Coronary artery (tissue), 2 donors: ENCODE measurements at regions not wholly inside any gene's neighbourhood (a gene's known extent, or its start where the extent isn't known, plus 50 kb on each side); places are given as distances from the start of the nearest gene placed in this dataset.

Experiments
- DNase-seq: peaks from one replicate; pipeline ENCODE4 v3.0.0-alpha.2; 2017; ENCODE audit warnings: low spot score
- H3K27ac ChIP-seq, 2 donors: fragments of 200-600 bp; sonication (generic); one replicate each; pipeline ENCODE4 v1.5.1; 2016 to 2019
- H3K4me3 ChIP-seq: fragments of 200-600 bp; sonication (generic); 2 replicates; pipeline ENCODE4 v1.5.1; 2016; ENCODE audit warnings: mild to moderate bottlenecking, moderate library complexity
- TF ChIP-seq, protein P1 (sequence below): fragments of 200-600 bp; sonication (generic); IDR thresholded peaks from one replicate; pipeline ENCODE4 v1.5.1; 2019; ENCODE audit warnings: antibody characterized with exemption

DNA sequence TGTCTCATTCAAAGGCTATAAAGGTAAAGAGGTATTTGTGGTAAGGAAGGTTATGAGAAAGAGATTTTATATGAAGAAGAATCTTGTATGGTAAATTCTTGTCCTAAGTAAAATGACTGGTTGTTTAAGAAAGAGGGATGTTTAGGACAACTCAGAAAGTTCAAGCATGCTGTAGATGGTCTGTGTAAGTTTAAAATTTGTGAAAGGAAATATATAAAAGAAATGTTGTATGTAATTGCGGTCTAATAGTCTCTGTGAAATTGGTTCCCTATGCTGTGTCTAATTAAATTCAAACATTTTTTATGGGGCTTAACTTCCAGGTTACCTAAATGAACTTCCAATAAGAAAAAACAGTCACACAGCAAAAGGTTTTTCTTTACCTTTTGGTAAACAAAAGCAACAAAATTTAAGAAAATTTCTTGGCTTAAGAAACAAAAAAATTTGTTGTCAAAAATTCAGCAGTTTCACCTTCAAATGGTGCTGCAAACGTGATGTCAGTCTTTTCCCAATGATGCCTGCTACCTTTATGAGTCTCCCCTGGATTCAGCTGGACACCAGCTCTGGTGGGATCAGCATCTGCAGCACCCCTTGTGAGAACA is 83.0 kb upstream of the FCN1 start:
- Histone ChIP-seq H3K27ac (no peak overlapping the region), H3K4me3 (no peak overlapping the region)
- TF ChIP-seq, protein P1, sequence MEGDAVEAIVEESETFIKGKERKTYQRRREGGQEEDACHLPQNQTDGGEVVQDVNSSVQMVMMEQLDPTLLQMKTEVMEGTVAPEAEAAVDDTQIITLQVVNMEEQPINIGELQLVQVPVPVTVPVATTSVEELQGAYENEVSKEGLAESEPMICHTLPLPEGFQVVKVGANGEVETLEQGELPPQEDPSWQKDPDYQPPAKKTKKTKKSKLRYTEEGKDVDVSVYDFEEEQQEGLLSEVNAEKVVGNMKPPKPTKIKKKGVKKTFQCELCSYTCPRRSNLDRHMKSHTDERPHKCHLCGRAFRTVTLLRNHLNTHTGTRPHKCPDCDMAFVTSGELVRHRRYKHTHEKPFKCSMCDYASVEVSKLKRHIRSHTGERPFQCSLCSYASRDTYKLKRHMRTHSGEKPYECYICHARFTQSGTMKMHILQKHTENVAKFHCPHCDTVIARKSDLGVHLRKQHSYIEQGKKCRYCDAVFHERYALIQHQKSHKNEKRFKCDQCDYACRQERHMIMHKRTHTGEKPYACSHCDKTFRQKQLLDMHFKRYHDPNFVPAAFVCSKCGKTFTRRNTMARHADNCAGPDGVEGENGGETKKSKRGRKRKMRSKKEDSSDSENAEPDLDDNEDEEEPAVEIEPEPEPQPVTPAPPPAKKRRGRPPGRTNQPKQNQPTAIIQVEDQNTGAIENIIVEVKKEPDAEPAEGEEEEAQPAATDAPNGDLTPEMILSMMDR, result no peak
- no peak for DNase-seq

DNA sequence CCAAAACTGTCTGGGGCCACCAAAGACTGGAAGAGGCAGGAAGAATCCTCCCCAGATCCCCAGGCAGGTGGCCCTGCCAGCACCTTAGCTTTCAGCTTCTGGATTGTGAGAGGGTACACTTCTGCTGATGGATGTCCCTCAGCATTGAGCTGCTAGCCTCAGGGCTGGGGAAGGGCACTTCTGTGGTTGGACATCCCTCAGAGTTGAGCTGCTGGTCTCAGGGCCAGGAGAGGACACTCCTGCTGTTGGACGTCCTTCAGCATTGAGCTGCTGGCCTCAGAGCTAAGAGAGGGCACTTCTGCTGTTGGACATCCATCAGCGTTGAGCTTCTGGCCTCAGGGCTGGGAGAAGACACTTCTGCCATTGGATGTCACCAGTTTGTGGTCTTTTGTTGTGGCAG is 83.8 kb upstream of the FCN1 start:
- Histone ChIP-seq H3K27ac (no peak overlapping the region), H3K4me3 (no peak overlapping the region)
- TF ChIP-seq, protein P1, result no peak
- no peak for DNase-seq

DNA sequence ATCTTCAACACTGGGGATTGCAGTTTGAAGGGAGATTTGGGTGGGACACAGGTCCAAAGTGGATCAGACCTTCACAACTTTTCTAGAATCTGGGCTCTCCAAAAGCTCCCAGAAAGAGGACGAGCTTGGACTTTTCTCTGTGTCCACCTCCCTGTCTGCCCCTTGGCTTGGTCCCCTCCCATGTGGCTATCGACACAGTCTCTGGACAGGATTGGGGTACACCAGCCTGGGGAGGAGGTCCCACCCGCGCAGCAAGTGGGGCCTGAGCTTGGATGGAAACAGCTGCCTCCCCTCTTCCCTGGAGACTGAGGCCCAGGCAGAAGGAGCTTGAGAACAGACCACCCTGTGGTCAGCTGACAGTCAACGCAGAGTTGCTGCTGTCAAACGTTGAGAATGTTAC is 84.6 kb upstream of the FCN1 start:
- TF ChIP-seq, protein P1, result no peak
- no peak for DNase-seq
- Histone ChIP-seq H3K4me3 (no peak overlapping the region), H3K27ac (no peak overlapping the region)

DNA sequence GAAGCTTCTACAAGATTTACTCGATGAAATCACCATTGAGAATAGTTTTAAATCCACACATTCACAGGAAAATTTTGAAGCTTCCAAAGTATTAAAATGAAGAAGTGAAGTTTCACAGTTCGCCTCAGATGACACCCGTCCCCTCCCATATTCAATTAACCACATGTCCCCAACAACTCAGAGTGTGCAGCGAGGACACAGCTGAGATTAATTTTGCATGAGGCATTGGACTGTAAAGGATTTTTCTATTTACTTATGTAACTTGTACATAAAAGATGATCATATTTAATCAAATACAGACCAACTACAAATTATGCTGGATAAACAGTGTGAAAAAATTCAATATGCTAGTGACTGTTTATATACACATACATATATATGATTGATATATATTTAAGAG is 84.7 kb upstream of the OLFM1 start:
- TF ChIP-seq, protein P1, result no peak
- no peak overlapping the region for H3K27ac ChIP-seq
- DNase-seq, result no peak
- H3K4me3 ChIP-seq, result no peak overlapping the region

DNA sequence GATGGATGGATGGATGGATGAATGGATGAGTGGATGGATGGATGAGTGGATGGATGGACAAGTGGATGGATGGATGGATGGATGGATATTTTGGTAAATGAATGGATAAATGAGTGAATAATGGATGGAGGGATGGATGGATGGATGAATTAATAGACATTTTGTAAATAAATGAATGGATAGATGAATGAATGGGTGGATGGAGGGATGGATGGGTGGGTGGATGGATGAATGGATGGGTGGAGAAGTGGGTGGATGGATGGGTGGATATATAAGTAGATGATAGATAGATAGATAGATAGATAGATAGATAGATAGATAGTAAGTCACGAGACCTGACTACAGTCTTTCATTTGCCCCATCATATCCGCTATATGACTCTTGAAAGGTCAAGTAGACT is 82.7 kb upstream of the OLFM1 start:
- Histone ChIP-seq H3K27ac (no peak overlapping the region), H3K4me3 (no peak overlapping the region)
- DNase-seq, result no peak
- TF ChIP-seq, protein P1, result no peak

DNA sequence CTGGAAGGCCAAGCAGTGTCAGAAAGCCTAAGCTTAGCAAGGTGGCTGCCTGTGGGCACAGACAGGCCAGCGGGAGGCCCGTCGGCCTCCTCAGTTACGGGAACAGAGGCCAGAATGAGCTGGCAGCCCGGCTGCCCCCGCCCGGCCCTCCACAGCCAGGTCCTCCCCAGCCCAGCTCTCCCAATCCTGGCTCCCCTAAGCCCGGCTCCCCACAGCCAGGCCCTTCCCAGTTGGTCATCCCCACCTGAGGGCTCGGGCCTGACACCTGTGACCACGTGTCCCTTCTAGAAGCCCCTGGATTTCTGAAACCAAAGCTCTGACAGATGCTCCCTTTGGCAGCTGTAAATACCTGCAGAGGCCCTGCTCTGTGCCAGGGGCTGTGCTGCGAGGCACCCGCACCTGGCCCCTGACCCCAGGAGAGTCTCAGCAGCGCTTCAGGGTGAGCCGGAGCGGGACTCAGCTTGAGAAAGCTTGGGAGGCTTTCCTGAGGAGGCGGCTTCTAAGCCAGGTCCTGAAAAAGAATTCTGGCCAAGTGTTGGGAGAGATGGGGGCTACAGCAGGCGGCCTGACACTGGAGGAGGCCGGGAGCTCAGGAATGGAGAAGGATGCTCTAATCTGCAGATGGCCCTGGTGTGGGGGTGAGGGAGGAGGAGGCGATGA is 80.4 kb upstream of the OLFM1 start:
- TF ChIP-seq, protein P1, result no peak
- H3K4me3 ChIP-seq, result no peak overlapping the region
- DNase-seq, result no peak
- H3K27ac ChIP-seq, result no peak overlapping the region

DNA sequence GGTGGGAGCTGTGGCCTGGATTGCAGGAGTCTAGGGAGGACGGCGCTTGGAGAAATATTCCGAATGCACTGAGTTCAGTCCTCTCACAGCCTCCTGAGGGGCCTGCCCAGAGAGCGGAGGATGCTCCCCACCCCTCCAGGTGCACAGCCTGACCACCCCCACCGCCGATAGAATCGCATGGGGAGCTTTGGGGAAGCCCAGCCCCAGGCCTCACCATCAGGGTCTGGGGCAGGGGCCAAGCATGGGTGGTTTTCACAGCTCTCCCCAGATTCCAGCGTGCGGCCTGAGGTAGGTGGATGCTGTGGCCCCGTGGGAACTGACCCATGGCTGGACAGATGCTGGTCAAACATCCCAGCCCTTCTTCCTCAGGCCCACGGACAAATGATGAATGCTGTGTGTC is 79.9 kb upstream of the OLFM1 start:
- H3K27ac ChIP-seq, result no peak overlapping the region

More for the DNA sequence above, 79.9 kb upstream of the OLFM1 start:
- H3K4me3 ChIP-seq, result no peak overlapping the region
- TF ChIP-seq, protein P1, result no peak
- no peak for DNase-seq
